GM21619 (cell line): ENCODE measurements at regions not wholly inside any gene's neighbourhood (a gene's known extent, or its start where the extent isn't known, plus 50 kb on each side); places are given as distances from the start of the nearest gene placed in this dataset.

Experiments
- ATAC-seq: cut with Tn5 transposase; IDR thresholded peaks from one replicate; pipeline ENCODE4 v1.9.1; 2021; ENCODE audit not compliant: unreplicated experiment

GRCh38 chrY:15500536-15500935 is 976.2 kb downstream of the NLGN4Y start:
- no peak for ATAC-seq

DNA sequence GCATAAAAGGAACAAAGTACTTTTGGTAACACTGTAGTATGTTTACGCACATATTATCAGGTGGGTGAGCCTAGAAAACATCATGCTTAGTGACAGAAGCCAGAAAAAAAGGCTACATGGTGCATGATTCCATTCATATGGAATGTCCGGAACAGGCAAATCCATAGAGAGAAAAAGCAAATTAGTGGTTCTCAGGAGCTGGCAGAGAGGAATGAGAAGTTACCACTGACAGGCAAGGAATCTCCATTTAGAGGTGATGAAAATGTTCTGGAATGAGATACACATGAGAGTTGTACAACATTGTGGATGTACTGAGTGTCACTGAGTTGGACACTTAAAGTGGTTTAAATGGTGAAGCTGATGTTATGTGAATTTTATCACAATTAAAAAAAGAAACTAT is 976.9 kb downstream of the NLGN4Y start:
- no peak for ATAC-seq

GRCh38 chrY:15510288-15510687 is 986.0 kb downstream of the NLGN4Y start:
- no peak for ATAC-seq

GRCh38 chrY:15510984-15511650 is 986.8 kb downstream of the NLGN4Y start:
- ATAC-seq, result no peak

GRCh38 chrY:15535131-15535530 is 1010.8 kb downstream of the NLGN4Y start:
- ATAC-seq, result no peak

DNA sequence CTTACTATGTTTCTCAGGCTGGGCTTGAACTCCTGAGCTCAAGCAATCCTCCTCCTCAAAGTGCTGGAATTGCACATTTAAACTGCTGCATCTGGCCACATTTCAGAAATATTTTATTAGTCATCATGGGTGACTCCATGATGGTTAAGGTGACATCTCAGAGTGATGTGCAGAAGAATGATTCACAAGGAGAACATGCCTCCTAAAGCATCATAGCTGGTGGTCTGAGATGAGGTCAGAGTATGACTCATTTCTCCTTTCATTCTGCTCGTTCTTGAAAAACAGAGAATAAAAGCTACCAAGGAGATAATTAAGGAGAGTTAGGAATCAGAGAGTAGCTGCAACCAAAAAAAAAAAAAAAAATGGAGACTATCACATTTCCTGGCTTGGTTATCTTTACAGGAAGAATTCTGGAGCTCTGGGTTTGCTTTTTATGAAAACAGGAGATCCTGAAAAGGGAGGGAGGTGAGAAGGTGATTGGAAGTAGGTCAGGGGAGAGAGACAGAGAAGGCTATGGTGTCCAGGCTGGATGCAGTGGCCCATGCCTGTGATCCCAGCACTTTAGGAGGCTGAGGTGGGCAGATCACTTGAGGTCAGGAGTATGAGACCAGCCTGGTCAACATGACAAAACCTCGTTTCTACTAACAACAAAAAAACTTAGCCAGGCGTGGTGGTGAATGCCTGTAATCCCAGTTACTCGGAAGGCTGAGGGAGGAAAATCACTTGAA is 1011.6 kb downstream of the NLGN4Y start:
- ATAC-seq, result no peak

DNA sequence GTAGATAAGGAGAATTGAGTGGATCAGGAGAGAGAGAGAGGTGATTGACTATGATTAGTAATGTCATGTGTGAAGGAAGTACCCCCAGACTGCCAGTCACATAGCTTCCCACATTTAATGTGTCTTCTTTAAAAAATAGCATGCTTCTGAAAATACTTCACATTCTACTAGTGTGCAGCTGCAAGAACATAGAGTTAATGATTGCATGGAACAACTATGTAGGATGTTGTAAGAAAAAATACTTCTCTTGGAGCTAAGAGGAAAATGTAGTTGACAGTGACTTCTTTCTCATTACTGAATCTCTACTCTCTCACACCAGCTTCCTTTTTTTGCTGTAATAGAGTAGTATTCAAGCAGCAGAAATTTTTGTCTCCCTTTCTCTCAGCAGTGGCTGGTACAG is 1016.2 kb downstream of the NLGN4Y start:
- ATAC-seq, result no peak

- ATAC-seq, result no peak
These were observed 1021.9 kb downstream of the NLGN4Y start for GRCh38 chrY:15546177-15546754.

DNA sequence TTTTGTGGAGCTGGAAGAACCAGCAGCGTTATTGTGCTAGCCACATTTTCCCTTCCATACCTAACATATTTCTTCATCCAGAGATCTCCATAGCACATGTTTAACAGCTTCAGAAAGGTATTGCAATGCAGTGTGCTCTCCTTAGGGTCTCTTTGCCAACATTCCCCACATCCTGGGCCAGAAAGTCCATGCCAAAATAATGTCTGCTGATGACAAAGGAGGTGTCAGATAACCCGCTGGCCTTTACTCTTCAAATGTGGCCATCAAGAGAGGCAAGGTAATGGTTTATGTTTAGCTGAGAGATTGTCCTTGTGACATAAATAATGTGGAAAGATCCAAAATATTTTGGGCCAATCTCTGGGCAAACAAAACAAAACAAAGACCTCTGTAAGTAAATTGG is 1027.7 kb downstream of the NLGN4Y start:
- no peak for ATAC-seq

- ATAC-seq, result no peak
These were observed 1030.7 kb downstream of the NLGN4Y start for GRCh38 chrY:15554991-15555390.

DNA sequence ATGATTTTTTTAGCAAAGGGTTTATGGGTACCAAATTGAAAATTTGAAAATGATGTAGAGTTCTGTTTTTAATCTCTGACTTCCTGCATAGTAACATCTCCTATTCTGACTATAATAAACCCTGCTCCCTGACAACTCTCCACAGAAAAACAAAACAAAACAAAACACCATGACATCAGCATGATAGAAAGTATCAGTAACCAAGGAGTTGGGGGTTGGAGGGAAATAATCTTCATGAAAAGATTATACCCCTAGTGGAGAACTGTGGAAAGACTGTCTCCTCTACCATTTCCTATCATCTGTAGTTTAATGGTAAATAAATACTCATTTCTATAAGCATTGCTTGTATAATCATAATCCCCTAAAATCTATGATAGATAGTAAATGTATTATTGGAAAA is 1034.8 kb downstream of the NLGN4Y start:
- no peak for ATAC-seq

DNA sequence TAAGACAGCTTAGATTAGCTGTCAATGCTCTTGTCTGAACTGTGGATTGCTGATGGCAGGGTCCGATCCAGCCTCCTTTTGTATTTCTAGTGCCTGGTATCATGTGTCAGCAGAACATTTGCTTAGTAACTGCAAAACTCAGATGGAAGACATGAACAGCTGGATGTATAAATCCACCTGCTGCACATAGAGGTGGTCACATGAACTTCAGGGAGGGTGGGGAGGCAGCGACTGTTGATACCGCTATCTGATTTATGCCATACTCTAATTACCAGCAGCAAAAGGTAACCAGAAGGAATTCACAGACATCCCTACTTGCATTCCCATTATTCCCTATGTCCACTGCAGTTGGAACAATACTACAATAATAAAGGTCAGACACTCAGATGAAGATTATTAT is 1036.5 kb downstream of the NLGN4Y start:
- no peak for ATAC-seq

DNA sequence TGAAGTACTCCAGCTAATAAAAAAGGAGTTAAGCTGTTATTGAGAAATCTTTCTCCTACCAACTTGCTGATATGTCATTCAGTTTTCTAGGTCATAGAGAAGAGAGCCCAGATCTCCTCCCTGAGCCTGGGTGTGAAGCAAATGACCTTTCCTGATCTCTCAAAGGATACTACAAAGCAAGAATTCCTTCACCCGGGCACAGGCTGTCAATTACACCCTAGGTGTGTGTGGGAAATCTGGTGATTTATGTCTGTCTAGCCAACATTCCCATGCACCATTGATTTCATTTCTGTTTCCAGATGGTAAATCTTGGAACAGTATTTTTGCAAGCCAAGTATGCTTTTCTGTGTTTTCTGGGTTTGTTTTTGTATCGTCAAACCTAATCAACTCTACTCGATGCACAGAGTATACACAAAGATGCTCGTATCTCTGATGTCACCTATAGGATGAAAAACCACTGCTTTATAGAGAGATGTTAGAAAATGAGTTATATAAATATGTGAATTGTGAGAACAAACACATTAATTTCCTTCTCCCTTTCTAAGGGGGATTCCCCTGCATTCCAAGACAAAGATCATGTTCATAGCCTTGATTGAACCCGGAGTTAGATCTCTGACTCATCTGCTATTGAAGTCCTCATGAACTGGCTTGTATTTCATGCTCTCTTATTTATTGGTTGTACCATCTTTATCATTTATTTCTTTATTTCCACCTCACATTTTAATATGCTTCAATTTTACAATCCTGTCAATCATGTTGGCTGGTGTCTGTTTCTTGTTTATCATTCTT is 1037.4 kb downstream of the NLGN4Y start:
- no peak for ATAC-seq

DNA sequence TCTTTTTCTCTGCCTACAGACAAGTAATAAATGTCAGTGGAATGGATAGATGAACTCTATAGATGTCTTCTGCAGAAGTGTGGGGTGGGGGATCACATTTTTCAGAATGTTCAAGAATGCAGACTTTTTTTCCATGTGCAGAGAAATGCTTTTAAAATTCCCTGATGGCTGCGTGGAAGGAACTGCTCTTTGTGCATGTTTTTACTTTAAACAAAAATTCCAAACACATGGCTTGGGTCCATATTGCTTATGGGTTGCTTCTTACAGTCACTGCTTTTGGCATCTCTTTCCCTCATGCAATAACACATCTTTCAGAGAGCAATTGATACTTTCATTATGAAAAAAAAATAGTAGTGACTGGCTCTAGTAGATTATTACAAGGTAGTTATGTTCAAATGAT is 1053.6 kb downstream of the NLGN4Y start:
- no peak for ATAC-seq

GRCh38 chrY:15578761-15579160 is 1054.4 kb downstream of the NLGN4Y start:
- ATAC-seq, result no peak

- ATAC-seq, result no peak
These were observed 1054.9 kb downstream of the NLGN4Y start for GRCh38 chrY:15579245-15579644.

GRCh38 chrY:15583111-15583510 is 1058.8 kb downstream of the NLGN4Y start:
- no peak for ATAC-seq

DNA sequence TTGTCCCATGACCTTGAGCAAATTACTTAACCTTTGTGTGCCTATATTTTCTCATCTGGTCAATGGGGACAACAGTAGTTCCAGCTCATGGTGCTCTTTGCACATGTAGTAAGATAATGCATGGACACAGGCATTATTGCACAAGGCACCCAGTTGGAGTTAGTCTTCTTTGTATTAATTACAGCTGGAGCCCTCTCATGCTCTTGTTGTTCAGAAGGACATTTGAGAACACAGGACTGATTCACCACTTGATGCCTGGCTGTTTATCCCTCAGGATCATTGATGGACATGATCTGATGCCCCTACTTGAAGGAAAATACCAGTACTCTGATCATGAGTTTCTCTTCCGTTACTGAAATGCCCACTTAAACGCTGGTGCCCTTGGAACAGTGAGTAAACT is 1068.6 kb downstream of the NLGN4Y start:
- no peak for ATAC-seq

- no peak for ATAC-seq
These were observed 1069.3 kb downstream of the NLGN4Y start for GRCh38 chrY:15593476-15594160.

DNA sequence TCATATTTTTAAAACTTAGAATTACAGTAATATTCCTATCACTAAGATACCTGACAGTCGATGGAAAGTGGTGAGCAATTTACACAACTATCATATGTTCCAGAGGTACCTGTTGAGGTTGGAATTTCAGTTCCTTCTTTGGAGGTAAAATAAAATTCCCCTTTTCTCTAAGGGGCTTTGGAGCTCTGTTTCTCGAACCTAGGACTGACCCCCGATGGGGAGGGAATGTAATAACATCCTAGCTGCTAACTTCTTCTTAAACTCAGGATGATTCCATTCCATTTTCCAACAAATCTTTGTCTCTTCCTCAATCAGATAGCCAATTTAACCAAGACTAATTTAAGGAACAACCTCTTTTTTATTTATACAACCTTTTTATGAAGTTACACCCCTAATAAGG is 1069.8 kb downstream of the NLGN4Y start:
- ATAC-seq, result no peak

GRCh38 chrY:15600565-15600964 is 1076.2 kb downstream of the NLGN4Y start:
- no peak for ATAC-seq
